ENCODE measurements at regions not wholly inside any gene's neighbourhood (a gene's known extent, or its start where the extent isn't known, plus 50 kb on each side); places are given as distances from the start of the nearest gene placed in this dataset.
A peak's percentile ranks its signal among the peaks of the same experiment; 100 is the strongest.

DNA sequence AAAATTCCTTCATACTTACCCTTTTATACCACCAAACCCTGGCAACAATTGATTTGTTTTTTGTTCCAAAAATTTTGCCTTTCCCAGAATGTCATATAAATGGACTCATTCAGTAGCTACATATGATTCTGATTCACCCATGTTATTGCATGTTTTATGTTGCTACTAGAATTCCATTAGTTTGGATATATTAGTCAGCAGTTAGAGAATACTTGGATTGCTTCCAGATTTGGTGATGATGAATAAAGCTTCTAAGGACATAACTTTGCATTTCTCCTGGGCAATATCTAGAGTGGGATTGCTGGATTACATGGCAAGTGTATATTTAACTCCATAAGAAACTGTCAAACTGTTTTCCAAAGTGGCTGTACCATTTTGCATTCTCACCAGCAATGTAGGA is 806.9 kb downstream of the DNAJB9 start (continued):
- TF ChIP-seq ZNF615 (CRISPR knock-in tag; IDR thresholded peaks at IDR 0.05; ENCODE audit: borderline replicate concordance) (no peak), SNAI1 (CRISPR knock-in tag; IDR thresholded peaks at IDR 0.05; ENCODE audit: borderline replicate concordance) (no peak), ZNF224 (CRISPR knock-in tag; IDR thresholded peaks at IDR 0.05) (no peak), ZNF891 (CRISPR knock-in tag; IDR thresholded peaks at IDR 0.05) (no peak), ZSCAN12 (CRISPR knock-in tag; IDR thresholded peaks at IDR 0.05) (no peak), HOXA7 (CRISPR knock-in tag; IDR thresholded peaks at IDR 0.05) (no peak)
- TF ChIP-seq, protein P1, sequence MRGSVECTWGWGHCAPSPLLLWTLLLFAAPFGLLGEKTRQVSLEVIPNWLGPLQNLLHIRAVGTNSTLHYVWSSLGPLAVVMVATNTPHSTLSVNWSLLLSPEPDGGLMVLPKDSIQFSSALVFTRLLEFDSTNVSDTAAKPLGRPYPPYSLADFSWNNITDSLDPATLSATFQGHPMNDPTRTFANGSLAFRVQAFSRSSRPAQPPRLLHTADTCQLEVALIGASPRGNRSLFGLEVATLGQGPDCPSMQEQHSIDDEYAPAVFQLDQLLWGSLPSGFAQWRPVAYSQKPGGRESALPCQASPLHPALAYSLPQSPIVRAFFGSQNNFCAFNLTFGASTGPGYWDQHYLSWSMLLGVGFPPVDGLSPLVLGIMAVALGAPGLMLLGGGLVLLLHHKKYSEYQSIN (CRISPR knock-in tag; IDR thresholded peaks at IDR 0.05; ENCODE audit: borderline replicate concordance) = no peak

DNA sequence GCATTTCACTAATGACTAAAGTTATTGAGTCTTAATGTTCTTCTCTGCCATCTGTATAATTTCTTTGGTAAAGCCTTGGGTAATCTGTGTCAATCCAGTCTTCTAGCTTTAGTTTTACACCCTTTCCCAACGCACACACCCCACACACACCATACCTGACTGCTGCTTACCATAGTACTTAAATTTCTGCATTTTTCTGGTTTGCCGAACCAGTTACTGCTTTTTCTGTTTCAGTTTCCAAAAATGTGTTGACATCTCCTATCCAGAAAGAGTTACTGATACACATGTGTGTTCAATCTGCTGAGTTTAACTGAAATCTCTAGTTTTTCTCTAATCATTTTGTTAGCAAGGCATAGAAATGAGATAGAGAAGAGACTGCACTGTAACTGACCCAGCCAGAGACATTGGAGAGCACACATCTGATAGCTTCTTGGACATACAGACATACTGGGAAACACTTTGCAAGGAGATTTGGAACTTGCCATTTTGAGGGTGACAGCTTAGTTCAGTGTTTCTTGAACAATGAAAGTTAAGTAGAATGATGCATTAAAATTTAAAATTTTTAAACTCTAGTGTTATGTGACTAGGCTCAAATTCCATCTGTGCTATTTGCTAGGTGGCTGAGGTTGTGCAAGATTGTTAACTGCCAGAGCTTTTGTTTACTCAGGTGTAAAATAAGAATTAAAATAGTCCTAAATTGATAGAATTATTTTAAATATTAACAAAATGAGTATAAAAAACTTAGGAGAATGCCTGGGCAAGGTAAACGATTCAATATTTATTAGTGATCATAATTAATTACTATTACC is 807.6 kb downstream of the DNAJB9 start:
- no peak overlapping the region for H3K4me2 ChIP-seq (ENCODE audit: low read depth, low read length)
- in situ Hi-C loops (cut with HindIII; ENCODE audit: extremely low pct_ligation_motif_present, low pct_unique_long_range_greater_than_20kb) (no loop called here), intact Hi-C loops (cut with micrococcal nuclease; ENCODE audit: unreplicated experiment) (no loop called here)
- H2AFZ ChIP-seq (ENCODE audit: low read length) = no peak overlapping the region
- no peaks in the 10 kb centered on the region for H3K27me3 ChIP-seq (ENCODE audit: control insufficient read depth in 1 of 2, insufficient read depth in 2 of 2, low read length in 2 of 2)
- POLR2A ChIA-PET = no interaction called here
- H3K27ac ChIP-seq (ENCODE audit: extremely low read length, insufficient read depth, low read length) = no peak overlapping the region
- no peak for DNase-seq (ENCODE audit: low spot score)
- peaks cover 11% of the 10 kb centered on the region; the same call in 1 of the 2 replicates for H3K9me3 ChIP-seq (ENCODE audit: low read length)
- WGBS (ENCODE audit: low lambda C conversion rate) = 7% methylated on average over 3 of the region's 3 CpGs
- no peak for TF ChIP-seq ARNT (IDR thresholded peaks at IDR 0.05)
- peak; percentile 21; the same call in 1 of the 2 replicates for TF ChIP-seq CEBPB (IDR thresholded peaks at IDR 0.05; ENCODE audit: borderline replicate concordance, low read depth, low read length)
- BruUV-seq (replicated peaks) = no TSS peak
- no peak for FAIRE-seq
- ATAC-seq = no peak
- no peaks in the 10 kb centered on the region for H4K20me1 ChIP-seq (ENCODE audit: insufficient read depth, low read length)
- no peaks in the 10 kb centered on the region for H3K36me3 ChIP-seq (replicated peaks in 1 of 2; ENCODE audit: control insufficient read depth in 1 of 2, insufficient read depth in 2 of 2, low read length in 2 of 2)
- no peaks in the 10 kb centered on the region for H3K4me1 ChIP-seq (ENCODE audit: insufficient read depth, low read length)
- no peak overlapping the region for H3K9ac ChIP-seq (ENCODE audit: insufficient read depth, low read depth, low read length)
- CTCF ChIA-PET (ENCODE audit: low intra/inter-chr PET ratio, low total read pairs) = no interaction called here
- H3K4me3 ChIP-seq (replicated peaks in 1 of 3; ENCODE audit: insufficient read depth in 1 of 3, low read depth in 2 of 3, low read length in 3 of 3) = no peak overlapping the region
- no peaks in the 10 kb centered on the region for H3K79me2 ChIP-seq (ENCODE audit: insufficient read depth, low read length)
